Epithelial cell of esophagus (primary cell): ENCODE measurements at regions not wholly inside any gene's neighbourhood (a gene's known extent, or its start where the extent isn't known, plus 50 kb on each side); places are given as distances from the start of the nearest gene placed in this dataset.
A peak's percentile ranks its signal among the peaks of the same experiment; 100 is the strongest.
"Not testable (repeated sequence)": the region's sequence is repeated elsewhere in the genome, so short reads cannot be mapped to it uniquely, and the experiment has no call there.

Experiments
- DNase-seq: peaks from one replicate; pipeline ENCODE4 v3.0.0; 2010; ENCODE audit warnings: low read depth
- H3K4me3 ChIP-seq: 2 replicates; pipeline ENCODE4 v1.5.1; 2011; ENCODE audit warnings: mild to moderate bottlenecking, low read length, control low read depth
- CTCF ChIP-seq: IDR thresholded peaks from 2 replicates; pipeline ENCODE4 v1.5.1; 2011; ENCODE audit warnings: low read depth, mild to moderate bottlenecking, low read length, control low read depth, inconsistent platforms; ENCODE audit not compliant: insufficient read depth; ENCODE audit errors: missing control alignments

GRCh38 chr5:26326153-26326759 is 712.1 kb downstream of the CDH9 start:
- TF ChIP-seq CTCF, result no peak
- DNase-seq, result no peak
- H3K4me3 ChIP-seq, result no peak overlapping the region

GRCh38 chr5:26325432-26325831 is 713.0 kb downstream of the CDH9 start:
- not testable (repeated sequence) for DNase-seq, H3K4me3 ChIP-seq

- not testable (repeated sequence) for H3K4me3 ChIP-seq, DNase-seq
Observed at GRCh38 chr5:26324273-26324895, 714.0 kb downstream of the CDH9 start.

GRCh38 chr5:26323794-26324193 is 714.6 kb downstream of the CDH9 start:
- DNase-seq, result no peak
- H3K4me3 ChIP-seq, result no peak overlapping the region
- no peak for TF ChIP-seq CTCF

GRCh38 chr5:26321278-26321677 is 717.1 kb downstream of the CDH9 start:
- no peak for TF ChIP-seq CTCF
- DNase-seq, result no peak
- H3K4me3 ChIP-seq, result no peak overlapping the region

GRCh38 chr5:26310415-26310814 is 728.0 kb downstream of the CDH9 start:
- no peak for DNase-seq
- no peak for TF ChIP-seq CTCF
- H3K4me3 ChIP-seq, result no peak overlapping the region

GRCh38 chr5:26295541-26295940 is 742.8 kb downstream of the CDH9 start:
- DNase-seq, result peak; percentile 1
- no peak for TF ChIP-seq CTCF
- no peak overlapping the region for H3K4me3 ChIP-seq

GRCh38 chr5:26282190-26282589 is 756.2 kb downstream of the CDH9 start:
- TF ChIP-seq CTCF, result no peak
- no peak overlapping the region for H3K4me3 ChIP-seq
- no peak for DNase-seq
